ENCODE measurements at regions not wholly inside any gene's neighbourhood (a gene's known extent, or its start where the extent isn't known, plus 50 kb on each side); places are given as distances from the start of the nearest gene placed in this dataset.

DNA sequence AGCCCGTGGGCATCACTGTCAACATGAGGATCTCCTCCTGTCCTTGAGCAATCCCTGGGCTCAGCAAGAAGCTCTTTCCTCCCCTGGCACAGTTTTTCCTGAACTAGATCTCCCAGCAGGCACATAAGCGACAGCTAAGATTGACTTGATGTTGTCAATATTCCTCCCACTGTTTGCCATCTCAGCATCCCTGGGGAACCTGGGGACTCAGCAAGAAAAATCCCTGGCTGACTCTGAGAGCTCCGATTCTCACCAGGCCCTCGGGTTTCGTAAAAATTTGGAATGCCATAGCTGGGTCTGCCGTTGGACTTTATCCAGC is 687.2 kb downstream of the MATN1 start:
- WGBS, 2 experiments (ENCODE audit: insufficient coverage in 2 of 2) = 85 to 97% methylated on average over 4 to 5 of the region's 6 CpGs
- Histone ChIP-seq H3K36me3 (ENCODE audit: control insufficient read depth, insufficient read depth, low read length) (no peaks in the 10 kb centered on the region), H3K4me3 (ENCODE audit: extremely low read depth, insufficient read depth, low read length, poor library complexity, severe bottlenecking) (no peak overlapping the region), H3K4me1 (ENCODE audit: control insufficient read depth, insufficient read depth, low read length, poor library complexity, severe bottlenecking) (no peaks in the 10 kb centered on the region), H3K27ac (ENCODE audit: low read depth, low read length, severe bottlenecking) (no peak overlapping the region), H3K9me3 (ENCODE audit: control insufficient read depth, low read length) (peaks cover 16% of the 10 kb centered on the region)

DNA sequence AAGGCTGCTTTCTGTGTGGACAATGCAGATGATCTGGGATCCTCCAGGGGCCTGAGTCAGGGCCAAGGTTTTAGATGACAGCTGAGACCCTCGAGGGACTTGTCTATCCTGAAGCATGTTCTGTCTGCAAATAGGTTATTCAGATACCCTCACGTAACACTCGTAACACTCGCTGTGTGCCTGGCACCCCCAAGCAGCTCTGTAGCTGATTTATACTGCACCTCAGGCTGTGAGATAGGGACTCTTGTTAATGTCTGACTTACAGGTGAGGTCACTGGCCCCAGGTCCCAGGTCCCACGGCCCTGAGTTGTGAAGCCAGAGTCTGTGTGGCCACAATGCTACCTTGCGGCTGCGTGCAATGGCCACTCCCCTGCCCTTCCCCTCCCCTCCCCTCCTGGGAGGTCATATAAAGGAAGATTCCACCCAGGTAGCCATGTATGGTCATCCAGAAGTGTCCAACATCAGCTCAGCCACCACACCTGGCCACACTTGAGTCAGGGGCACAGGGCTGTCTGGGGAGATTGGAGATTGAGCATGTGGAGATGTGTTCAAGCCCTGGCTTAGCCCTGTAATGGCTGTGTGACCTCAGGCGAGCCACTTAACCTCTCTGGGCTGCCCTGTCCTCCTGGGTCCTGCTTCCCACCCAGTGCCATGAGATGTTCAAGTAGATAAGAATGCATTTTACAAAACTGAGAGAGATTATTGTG is 687.7 kb downstream of the MATN1 start:
- no peaks in the 10 kb centered on the region for H3K4me1 ChIP-seq (ENCODE audit: control insufficient read depth, insufficient read depth, low read length, poor library complexity, severe bottlenecking)
- 91 to 92% methylated on average over 6 to 7 of the region's 8 CpGs for WGBS, 2 experiments (ENCODE audit: insufficient coverage in 2 of 2)
- H3K27ac ChIP-seq (ENCODE audit: low read depth, low read length, severe bottlenecking) = no peak overlapping the region
- H3K9me3 ChIP-seq (ENCODE audit: control insufficient read depth, low read length) = peaks cover 16% of the 10 kb centered on the region
- H3K36me3 ChIP-seq (ENCODE audit: control insufficient read depth, insufficient read depth, low read length) = no peaks in the 10 kb centered on the region
- no peak overlapping the region for H3K4me3 ChIP-seq (ENCODE audit: extremely low read depth, insufficient read depth, low read length, poor library complexity, severe bottlenecking)

DNA sequence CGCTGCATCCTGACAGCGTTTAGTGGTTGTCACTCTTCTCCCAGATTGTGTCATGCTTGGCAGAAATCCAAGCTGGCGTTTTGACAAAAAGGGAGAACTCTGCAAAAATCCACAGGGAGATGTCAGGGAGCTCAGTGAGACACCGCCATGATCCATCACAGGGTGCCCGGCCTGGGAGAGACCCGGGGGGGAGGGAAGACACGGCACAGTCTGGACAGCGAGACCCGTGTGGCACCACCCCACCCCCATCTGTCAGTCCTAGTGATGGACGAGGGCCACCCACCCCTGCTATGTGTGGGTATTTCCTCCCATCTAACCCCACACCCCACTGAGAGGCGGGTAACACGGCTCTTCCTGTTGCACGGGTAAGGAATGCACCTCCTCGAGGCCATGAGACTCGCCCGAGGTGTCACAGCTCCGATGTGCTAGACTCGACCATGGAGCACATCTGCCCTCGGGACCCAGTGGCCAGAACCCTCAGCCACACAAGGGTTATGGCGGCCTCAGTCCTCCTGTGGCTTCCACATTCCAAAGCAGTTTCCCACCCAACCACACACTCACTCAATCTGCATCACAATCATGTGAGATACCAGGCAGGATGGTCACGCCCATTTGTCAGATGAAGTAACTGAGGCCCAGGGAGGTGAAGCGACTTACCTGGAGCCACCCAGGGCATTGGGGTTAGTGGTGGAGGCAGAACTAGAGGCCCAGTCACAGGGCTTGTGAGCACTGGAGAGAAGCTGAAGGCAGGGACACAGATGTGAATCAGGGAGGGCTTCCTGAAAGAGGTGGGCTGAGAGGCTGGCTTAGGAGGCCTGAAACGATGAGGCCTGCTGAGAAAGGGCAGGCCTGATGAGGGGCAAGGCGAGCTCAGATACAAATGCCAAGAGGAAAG is 688.5 kb downstream of the MATN1 start:
- Histone ChIP-seq H3K36me3 (ENCODE audit: control insufficient read depth, insufficient read depth, low read length) (no peaks in the 10 kb centered on the region), H3K9me3 (ENCODE audit: control insufficient read depth, low read length) (peaks cover 16% of the 10 kb centered on the region), H3K27ac (ENCODE audit: low read depth, low read length, severe bottlenecking) (no peak overlapping the region), H3K4me1 (ENCODE audit: control insufficient read depth, insufficient read depth, low read length, poor library complexity, severe bottlenecking) (no peaks in the 10 kb centered on the region), H3K4me3 (ENCODE audit: extremely low read depth, insufficient read depth, low read length, poor library complexity, severe bottlenecking) (no peak overlapping the region)
- WGBS, 2 experiments (ENCODE audit: insufficient coverage in 2 of 2) = 74 to 83% methylated on average over 17 of the region's 24 CpGs

DNA sequence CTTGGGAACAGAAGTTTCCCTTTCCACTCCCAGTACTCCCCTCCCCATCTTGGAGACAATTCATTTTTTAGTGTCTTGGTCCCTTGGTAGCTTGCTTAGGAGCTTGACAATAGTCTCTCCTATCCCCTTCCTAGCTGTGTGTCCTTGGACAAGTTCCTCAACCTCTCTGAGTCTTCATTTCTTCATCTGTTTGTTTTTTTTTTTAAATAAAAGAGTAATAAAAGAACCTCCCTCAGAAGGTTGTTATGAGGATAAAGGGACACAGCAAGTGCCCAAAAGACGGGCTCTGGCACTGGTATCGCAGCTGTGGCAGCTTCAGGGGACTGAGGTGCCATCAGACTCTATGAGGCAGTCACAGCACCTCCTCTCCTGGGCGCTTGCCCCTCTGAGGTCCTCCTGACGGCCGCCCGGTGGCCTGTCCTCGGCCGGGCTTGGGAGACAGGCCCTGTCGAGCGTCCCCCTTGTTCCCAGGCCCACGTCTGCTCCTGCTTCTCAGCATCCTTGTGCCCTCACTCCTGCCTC is 689.2 kb downstream of the MATN1 start:
- H3K36me3 ChIP-seq (ENCODE audit: control insufficient read depth, insufficient read depth, low read length) = no peaks in the 10 kb centered on the region
- 85 to 94% methylated on average over 10 to 11 of the region's 11 CpGs for WGBS, 2 experiments (ENCODE audit: insufficient coverage in 2 of 2)
- H3K4me3 ChIP-seq (ENCODE audit: extremely low read depth, insufficient read depth, low read length, poor library complexity, severe bottlenecking) = no peak overlapping the region
- H3K9me3 ChIP-seq (ENCODE audit: control insufficient read depth, low read length) = peaks cover 16% of the 10 kb centered on the region
- H3K27ac ChIP-seq (ENCODE audit: low read depth, low read length, severe bottlenecking) = no peak overlapping the region
- H3K4me1 ChIP-seq (ENCODE audit: control insufficient read depth, insufficient read depth, low read length, poor library complexity, severe bottlenecking) = no peaks in the 10 kb centered on the region

DNA sequence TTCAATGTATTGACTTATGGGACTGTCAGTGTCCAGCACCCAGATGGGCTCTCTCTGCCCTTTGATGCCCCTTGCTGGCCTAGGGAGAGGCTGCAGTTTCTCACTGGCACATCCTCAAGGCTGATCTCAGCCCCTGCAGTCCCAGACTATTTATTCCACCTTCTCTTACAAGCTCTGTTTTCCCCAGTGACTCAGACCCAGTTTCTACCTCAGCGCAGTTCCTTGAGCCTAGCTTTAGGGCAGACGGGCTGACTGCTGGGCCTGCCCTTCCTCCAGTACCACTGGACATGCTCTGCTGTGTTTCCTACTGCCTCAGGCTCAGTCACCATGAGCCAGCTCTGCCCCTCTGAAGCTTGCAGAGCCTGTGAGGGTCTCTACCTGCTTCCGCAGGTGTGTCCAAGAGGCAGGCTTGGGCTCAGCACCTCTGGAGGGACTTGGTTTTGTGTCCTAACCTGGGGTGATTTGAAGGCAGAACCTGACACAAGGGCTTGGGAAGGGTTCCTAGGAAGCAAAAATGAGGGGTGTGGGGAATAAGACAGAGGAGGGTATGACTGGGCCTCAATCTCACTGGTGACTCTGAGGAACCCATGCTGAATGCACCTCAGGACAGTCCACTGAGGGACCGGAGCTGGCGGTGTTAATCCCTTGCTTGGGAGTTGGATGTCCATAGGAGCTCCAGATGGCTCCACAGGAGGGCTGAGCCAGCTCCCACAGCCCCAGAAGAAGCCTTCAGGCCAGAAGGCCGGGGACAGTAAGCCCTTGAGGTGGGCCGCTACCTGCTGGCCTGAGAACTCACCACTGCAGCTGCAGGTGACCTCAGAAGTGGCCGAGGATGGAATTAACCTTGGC is 689.9 kb downstream of the MATN1 start:
- Histone ChIP-seq H3K36me3 (ENCODE audit: control insufficient read depth, insufficient read depth, low read length) (no peaks in the 10 kb centered on the region), H3K4me3 (ENCODE audit: extremely low read depth, insufficient read depth, low read length, poor library complexity, severe bottlenecking) (no peak overlapping the region), H3K9me3 (ENCODE audit: control insufficient read depth, low read length) (peaks cover 16% of the 10 kb centered on the region), H3K4me1 (ENCODE audit: control insufficient read depth, insufficient read depth, low read length, poor library complexity, severe bottlenecking) (no peaks in the 10 kb centered on the region), H3K27ac (ENCODE audit: low read depth, low read length, severe bottlenecking) (no peak overlapping the region)
- WGBS, 2 experiments (ENCODE audit: insufficient coverage in 2 of 2) = 91 to 93% methylated on average over 7 to 8 of the region's 8 CpGs

DNA sequence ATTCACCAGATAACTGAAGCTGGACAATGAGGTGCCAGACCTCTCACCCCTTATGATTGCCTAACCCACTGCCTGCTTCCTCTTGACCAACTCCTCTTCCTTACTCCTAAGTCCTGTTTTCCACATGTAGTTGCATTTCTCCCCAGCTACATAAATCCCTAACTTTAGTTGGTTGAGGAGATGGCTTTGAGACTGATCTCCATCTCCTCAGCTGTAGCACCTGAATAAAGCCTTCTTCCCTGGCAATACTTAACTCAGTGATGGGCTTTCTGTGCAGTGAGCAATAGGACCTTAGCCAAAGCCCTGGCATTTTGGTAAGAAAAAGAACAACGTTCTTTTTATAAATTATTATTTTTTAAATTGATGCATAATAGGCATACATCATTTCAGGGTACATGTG is 691.1 kb downstream of the MATN1 start:
- Histone ChIP-seq H3K9me3 (ENCODE audit: control insufficient read depth, low read length) (peaks cover 16% of the 10 kb centered on the region), H3K36me3 (ENCODE audit: control insufficient read depth, insufficient read depth, low read length) (no peaks in the 10 kb centered on the region), H3K27ac (ENCODE audit: low read depth, low read length, severe bottlenecking) (no peak overlapping the region), H3K4me3 (ENCODE audit: extremely low read depth, insufficient read depth, low read length, poor library complexity, severe bottlenecking) (no peak overlapping the region), H3K4me1 (ENCODE audit: control insufficient read depth, insufficient read depth, low read length, poor library complexity, severe bottlenecking) (no peaks in the 10 kb centered on the region)
- WGBS, 2 experiments (ENCODE audit: insufficient coverage in 2 of 2) = no CpG with 5 or more reads among the region's 1 CpG

DNA sequence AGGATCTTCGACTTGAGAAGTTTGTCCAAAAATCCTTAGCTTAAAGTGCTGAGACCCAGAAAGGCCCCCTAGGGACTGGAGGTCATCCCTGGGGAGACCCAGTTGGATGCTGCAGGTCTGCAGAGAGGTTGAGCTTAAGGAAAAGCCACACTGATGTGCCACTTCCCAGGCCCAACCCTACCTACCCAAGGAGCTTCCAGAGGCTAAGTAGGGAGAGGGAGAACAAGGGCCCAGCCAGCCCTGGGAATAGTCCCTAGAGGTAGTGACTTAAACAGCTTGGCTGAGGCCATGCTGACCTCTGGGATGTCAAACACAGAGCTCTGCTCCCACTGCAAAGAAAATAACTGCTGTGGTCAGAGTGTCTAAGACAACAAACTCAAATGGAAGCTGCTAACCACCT is 693.7 kb downstream of the MATN1 start:
- Histone ChIP-seq H3K27ac (ENCODE audit: low read depth, low read length, severe bottlenecking) (no peak overlapping the region), H3K4me1 (ENCODE audit: control insufficient read depth, insufficient read depth, low read length, poor library complexity, severe bottlenecking) (no peaks in the 10 kb centered on the region), H3K9me3 (ENCODE audit: control insufficient read depth, low read length) (peaks cover 16% of the 10 kb centered on the region), H3K4me3 (ENCODE audit: extremely low read depth, insufficient read depth, low read length, poor library complexity, severe bottlenecking) (no peak overlapping the region), H3K36me3 (ENCODE audit: control insufficient read depth, insufficient read depth, low read length) (no peaks in the 10 kb centered on the region)
- 78 to 80% methylated on average over 1 of the region's 1 CpG for WGBS, 2 experiments (ENCODE audit: insufficient coverage in 2 of 2)

DNA sequence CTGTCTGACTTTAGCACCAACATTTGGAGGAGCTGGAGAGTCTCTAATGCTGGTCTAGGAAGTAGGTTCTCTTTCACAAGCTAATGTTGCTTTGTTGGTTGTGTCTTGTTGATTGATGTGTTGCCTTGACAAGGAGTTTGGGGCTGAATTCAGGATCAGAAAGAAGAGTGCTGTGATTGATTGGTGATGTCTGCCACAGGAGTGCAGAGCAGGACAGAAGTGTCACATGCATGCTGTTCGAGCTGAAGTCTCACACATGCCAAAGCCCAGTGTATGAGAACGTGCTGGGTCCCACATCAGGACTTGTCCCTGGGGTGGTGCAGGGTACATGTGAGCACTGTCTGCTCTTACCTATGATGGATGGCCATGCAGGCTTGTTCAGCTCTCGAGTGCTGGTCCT is 694.4 kb downstream of the MATN1 start:
- H3K27ac ChIP-seq (ENCODE audit: low read depth, low read length, severe bottlenecking) = no peak overlapping the region
- H3K4me3 ChIP-seq (ENCODE audit: extremely low read depth, insufficient read depth, low read length, poor library complexity, severe bottlenecking) = no peak overlapping the region
- H3K36me3 ChIP-seq (ENCODE audit: control insufficient read depth, insufficient read depth, low read length) = no peaks in the 10 kb centered on the region
- peaks cover 16% of the 10 kb centered on the region for H3K9me3 ChIP-seq (ENCODE audit: control insufficient read depth, low read length)
- no peaks in the 10 kb centered on the region for H3K4me1 ChIP-seq (ENCODE audit: control insufficient read depth, insufficient read depth, low read length, poor library complexity, severe bottlenecking)
- 79 to 85% methylated on average over 2 of the region's 3 CpGs for WGBS, 2 experiments (ENCODE audit: insufficient coverage in 2 of 2)

DNA sequence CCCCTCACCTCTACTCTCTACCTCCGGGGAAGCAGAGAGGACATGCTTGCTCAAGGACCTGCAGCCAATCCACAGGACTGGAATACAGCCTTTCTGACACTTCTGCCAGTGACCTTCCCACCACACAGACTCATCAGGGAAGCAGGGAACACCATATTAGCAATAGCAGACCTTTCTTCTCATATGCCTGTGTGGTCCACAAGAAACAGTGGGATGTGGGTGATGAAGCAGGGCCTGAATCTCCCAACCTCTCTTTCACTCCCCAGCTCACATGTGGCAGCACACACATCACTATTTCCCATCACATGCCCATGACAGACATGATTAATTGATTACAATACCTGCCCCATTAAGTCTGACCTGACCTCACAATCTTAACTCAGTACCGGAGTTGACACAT is 695.1 kb downstream of the MATN1 start:
- Histone ChIP-seq H3K4me1 (ENCODE audit: control insufficient read depth, insufficient read depth, low read length, poor library complexity, severe bottlenecking) (no peaks in the 10 kb centered on the region), H3K27ac (ENCODE audit: low read depth, low read length, severe bottlenecking) (no peak overlapping the region), H3K4me3 (ENCODE audit: extremely low read depth, insufficient read depth, low read length, poor library complexity, severe bottlenecking) (no peak overlapping the region), H3K36me3 (ENCODE audit: control insufficient read depth, insufficient read depth, low read length) (no peaks in the 10 kb centered on the region), H3K9me3 (ENCODE audit: control insufficient read depth, low read length) (peaks cover 11% of the 10 kb centered on the region)
- WGBS, 2 experiments (ENCODE audit: insufficient coverage in 2 of 2) = 91 to 100% methylated on average over 1 of the region's 2 CpGs

DNA sequence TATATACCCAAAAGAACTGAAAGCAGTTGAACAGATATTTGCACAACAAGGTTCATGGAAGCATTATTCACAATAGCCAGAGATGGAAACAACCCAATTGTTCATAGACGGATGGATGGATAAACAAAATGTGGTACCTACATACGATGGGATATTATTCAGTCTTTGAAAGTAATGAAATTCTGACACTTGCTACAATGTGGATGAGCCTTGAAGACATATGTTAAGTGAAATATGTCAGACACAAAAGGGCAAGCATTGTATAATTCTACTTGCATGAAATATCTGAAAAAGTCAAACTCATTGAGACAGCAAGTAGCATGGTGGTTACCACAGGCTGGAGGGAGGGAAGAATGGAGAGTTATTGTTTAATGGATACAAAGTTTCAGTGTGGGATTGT is 696.1 kb downstream of the MATN1 start:
- H3K9me3 ChIP-seq (ENCODE audit: control insufficient read depth, low read length) = peaks cover 3% of the 10 kb centered on the region
- no peaks in the 10 kb centered on the region for H3K4me1 ChIP-seq (ENCODE audit: control insufficient read depth, insufficient read depth, low read length, poor library complexity, severe bottlenecking)
- no peak overlapping the region for H3K27ac ChIP-seq (ENCODE audit: low read depth, low read length, severe bottlenecking)
- H3K36me3 ChIP-seq (ENCODE audit: control insufficient read depth, insufficient read depth, low read length) = no peaks in the 10 kb centered on the region
- H3K4me3 ChIP-seq (ENCODE audit: extremely low read depth, insufficient read depth, low read length, poor library complexity, severe bottlenecking) = no peak overlapping the region
- WGBS, 2 experiments (ENCODE audit: insufficient coverage in 2 of 2) = 83 to 95% methylated on average over 2 of the region's 2 CpGs

Data from mesodermal cell (in vitro differentiated cells).